ENCODE measurements at regions not wholly inside any gene's neighbourhood (a gene's known extent, or its start where the extent isn't known, plus 50 kb on each side); places are given as distances from the start of the nearest gene placed in this dataset.

DNA sequence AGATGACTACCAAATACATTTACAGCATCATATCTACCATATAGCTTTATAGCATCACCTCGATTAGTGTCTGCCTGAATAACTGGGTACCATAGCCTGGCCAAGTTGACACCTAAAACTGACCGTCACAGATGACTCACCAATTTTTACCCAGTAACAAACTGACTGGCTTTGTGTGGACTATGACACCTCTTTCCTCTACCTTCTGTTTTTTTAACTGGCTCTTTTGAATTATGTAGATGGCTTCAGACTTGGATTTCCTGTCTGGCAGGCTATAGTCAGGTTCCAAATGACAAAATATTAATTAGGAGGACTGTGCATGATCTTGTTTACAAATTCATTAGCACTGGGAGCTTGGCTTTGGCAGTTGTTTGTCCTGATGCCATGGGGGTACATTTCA, 360.3 kb downstream of the TGFB2 start:
- no peak for ATAC-seq
- H2AFZ ChIP-seq (ENCODE audit: control insufficient read depth, low read depth, low read length): no peak overlapping the region
- no peaks in the 10 kb centered on the region for H3K4me1 ChIP-seq (ENCODE audit: control insufficient read depth, insufficient read depth, low read length)
- CTCF ChIA-PET: no interaction called here
- H3K9me3 ChIP-seq (replicated peaks; ENCODE audit: control insufficient read depth, insufficient read depth, low read length): no peaks in the 10 kb centered on the region
- intact Hi-C loops (cut with micrococcal nuclease; ENCODE audit: unreplicated experiment): no loop called here
- TF ChIP-seq, protein P1, sequence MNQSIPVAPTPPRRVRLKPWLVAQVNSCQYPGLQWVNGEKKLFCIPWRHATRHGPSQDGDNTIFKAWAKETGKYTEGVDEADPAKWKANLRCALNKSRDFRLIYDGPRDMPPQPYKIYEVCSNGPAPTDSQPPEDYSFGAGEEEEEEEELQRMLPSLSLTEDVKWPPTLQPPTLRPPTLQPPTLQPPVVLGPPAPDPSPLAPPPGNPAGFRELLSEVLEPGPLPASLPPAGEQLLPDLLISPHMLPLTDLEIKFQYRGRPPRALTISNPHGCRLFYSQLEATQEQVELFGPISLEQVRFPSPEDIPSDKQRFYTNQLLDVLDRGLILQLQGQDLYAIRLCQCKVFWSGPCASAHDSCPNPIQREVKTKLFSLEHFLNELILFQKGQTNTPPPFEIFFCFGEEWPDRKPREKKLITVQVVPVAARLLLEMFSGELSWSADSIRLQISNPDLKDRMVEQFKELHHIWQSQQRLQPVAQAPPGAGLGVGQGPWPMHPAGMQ (IDR thresholded peaks at IDR 0.05; ENCODE audit: borderline replicate concordance): no peak
- TF ChIP-seq CREB1 (IDR thresholded peaks at IDR 0.05; ENCODE audit: low read depth): no peak
- POLR2A ChIA-PET: no interaction called here
- H3K9ac ChIP-seq (ENCODE audit: control insufficient read depth, insufficient read depth, low read length): no peak overlapping the region
- no peak for DNase-seq (ENCODE audit: low read depth, low spot score)
- no peak overlapping the region for H3K4me2 ChIP-seq (ENCODE audit: control insufficient read depth, insufficient read depth)
- SMC1A ChIA-PET (ENCODE audit: uncharacterized antibody, unreplicated experiment): no interaction called here
- in situ Hi-C loops (cut with MboI): no loop called here
- no peaks in the 10 kb centered on the region for H3K79me2 ChIP-seq (ENCODE audit: control insufficient read depth, insufficient read depth, low read length)
- no peaks in the 10 kb centered on the region for H4K20me1 ChIP-seq (ENCODE audit: control insufficient read depth, insufficient read depth)
- WGBS (ENCODE audit: insufficient coverage, insufficient replicate concordance, low lambda C conversion rate, missing lambda C conversion rate): 0% methylated on average over 2 of the region's 2 CpGs
- RAD21 ChIA-PET (ENCODE audit: unreplicated experiment): no interaction called here
- H3K4me3 ChIP-seq: no peak overlapping the region
- FAIRE-seq: no peak
- no peak overlapping the region for H3K27ac ChIP-seq (ENCODE audit: control insufficient read depth, insufficient read depth)
- no peaks in the 10 kb centered on the region for H3K36me3 ChIP-seq (ENCODE audit: control insufficient read depth in 2 of 2, insufficient read depth in 2 of 2, low read length in 1 of 2)
- no peaks in the 10 kb centered on the region for H3K27me3 ChIP-seq (replicated peaks in 1 of 2; ENCODE audit: control insufficient read depth in 2 of 2, insufficient read depth in 2 of 2, low read length in 1 of 2)
- no TSS peak for BruUV-seq (replicated peaks)

DNA sequence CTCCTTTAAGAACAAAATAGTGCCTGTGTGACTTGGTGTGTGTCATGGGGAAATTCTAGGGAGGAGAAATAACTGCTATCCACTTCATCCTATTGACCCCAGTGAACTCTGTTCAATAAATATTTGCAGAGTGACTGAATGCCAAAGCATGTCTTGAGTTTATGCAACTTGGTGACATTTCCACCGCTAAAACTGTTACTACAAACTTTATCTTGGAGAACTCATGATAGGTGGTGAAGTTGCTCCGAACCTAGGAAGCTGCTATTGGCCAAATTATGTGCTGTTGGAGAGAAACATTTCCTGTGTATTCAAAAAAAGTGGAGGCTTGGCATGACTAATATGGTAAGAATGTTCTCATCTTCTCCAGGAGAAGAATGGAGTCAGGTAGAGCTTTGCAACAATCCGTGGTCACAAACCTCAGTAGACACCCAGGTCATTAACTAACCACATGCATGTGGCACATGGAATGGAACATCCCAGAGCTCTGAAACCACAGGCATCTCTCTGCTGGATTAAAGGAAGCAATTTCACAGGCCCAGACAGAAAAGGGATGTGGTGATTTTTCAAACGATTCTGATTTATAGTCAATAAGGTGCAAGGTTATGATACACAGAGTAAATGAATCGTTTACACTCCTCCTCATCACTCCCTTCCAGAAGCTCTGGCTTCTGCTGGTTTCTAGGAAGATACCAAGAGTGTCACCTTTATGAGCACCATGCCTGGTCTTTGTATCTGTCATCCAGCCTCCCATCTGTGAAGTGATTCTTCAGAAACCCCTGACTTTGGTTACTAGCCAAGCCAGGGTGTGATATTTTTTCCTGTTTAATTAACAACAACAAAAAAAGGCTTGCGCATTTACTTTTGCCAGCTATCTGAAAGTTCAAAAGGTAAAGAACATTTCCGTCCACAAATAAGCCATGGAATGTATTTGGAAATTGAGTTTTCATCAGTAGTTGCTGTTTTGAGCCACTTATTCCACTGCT, 361.1 kb downstream of the TGFB2 start:
- Histone ChIP-seq H3K27me3 (replicated peaks in 1 of 2; ENCODE audit: control insufficient read depth in 2 of 2, insufficient read depth in 2 of 2, low read length in 1 of 2) (no peaks in the 10 kb centered on the region), H3K4me1 (ENCODE audit: control insufficient read depth, insufficient read depth, low read length) (no peaks in the 10 kb centered on the region), H3K9me3 (replicated peaks; ENCODE audit: control insufficient read depth, insufficient read depth, low read length) (no peaks in the 10 kb centered on the region), H4K20me1 (ENCODE audit: control insufficient read depth, insufficient read depth) (no peaks in the 10 kb centered on the region), H3K27ac (ENCODE audit: control insufficient read depth, insufficient read depth) (no peak overlapping the region), H3K36me3 (ENCODE audit: control insufficient read depth in 2 of 2, insufficient read depth in 2 of 2, low read length in 1 of 2) (no peaks in the 10 kb centered on the region), H3K9ac (ENCODE audit: control insufficient read depth, insufficient read depth, low read length) (no peak overlapping the region), H3K4me2 (ENCODE audit: control insufficient read depth, insufficient read depth) (no peak overlapping the region), H3K4me3 (no peak overlapping the region), H3K79me2 (ENCODE audit: control insufficient read depth, insufficient read depth, low read length) (no peaks in the 10 kb centered on the region), H2AFZ (ENCODE audit: control insufficient read depth, low read depth, low read length) (no peak overlapping the region)
- no peak for ATAC-seq
- intact Hi-C loops (cut with micrococcal nuclease; ENCODE audit: unreplicated experiment) (no loop called here), in situ Hi-C loops (cut with MboI) (no loop called here)
- ChIA-PET SMC1A (ENCODE audit: uncharacterized antibody, unreplicated experiment) (no interaction called here), RAD21 (ENCODE audit: unreplicated experiment) (no interaction called here), POLR2A (no interaction called here), CTCF (no interaction called here)
- no peak for FAIRE-seq
- WGBS (ENCODE audit: insufficient coverage, insufficient replicate concordance, low lambda C conversion rate, missing lambda C conversion rate): 18% methylated on average over 7 of the region's 7 CpGs
- BruUV-seq (replicated peaks): no TSS peak
- no peak for DNase-seq (ENCODE audit: low read depth, low spot score)
- TF ChIP-seq GATAD2B (conservative IDR thresholded peaks at IDR 0.05; ENCODE audit: low read depth) (no peak), PML (IDR thresholded peaks at IDR 0.05; ENCODE audit: low read length) (no peak), CREM (IDR thresholded peaks at IDR 0.05; ENCODE audit: low read depth) (no peak), FOXK2 (IDR thresholded peaks at IDR 0.05) (no peak)
- TF ChIP-seq, protein P2, sequence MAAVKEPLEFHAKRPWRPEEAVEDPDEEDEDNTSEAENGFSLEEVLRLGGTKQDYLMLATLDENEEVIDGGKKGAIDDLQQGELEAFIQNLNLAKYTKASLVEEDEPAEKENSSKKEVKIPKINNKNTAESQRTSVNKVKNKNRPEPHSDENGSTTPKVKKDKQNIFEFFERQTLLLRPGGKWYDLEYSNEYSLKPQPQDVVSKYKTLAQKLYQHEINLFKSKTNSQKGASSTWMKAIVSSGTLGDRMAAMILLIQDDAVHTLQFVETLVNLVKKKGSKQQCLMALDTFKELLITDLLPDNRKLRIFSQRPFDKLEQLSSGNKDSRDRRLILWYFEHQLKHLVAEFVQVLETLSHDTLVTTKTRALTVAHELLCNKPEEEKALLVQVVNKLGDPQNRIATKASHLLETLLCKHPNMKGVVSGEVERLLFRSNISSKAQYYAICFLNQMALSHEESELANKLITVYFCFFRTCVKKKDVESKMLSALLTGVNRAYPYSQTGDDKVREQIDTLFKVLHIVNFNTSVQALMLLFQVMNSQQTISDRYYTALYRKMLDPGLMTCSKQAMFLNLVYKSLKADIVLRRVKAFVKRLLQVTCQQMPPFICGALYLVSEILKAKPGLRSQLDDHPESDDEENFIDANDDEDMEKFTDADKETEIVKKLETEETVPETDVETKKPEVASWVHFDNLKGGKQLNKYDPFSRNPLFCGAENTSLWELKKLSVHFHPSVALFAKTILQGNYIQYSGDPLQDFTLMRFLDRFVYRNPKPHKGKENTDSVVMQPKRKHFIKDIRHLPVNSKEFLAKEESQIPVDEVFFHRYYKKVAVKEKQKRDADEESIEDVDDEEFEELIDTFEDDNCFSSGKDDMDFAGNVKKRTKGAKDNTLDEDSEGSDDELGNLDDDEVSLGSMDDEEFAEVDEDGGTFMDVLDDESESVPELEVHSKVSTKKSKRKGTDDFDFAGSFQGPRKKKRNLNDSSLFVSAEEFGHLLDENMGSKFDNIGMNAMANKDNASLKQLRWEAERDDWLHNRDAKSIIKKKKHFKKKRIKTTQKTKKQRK (IDR thresholded peaks at IDR 0.05; ENCODE audit: low read depth, low read length): no peak
- TF ChIP-seq, protein P3, sequence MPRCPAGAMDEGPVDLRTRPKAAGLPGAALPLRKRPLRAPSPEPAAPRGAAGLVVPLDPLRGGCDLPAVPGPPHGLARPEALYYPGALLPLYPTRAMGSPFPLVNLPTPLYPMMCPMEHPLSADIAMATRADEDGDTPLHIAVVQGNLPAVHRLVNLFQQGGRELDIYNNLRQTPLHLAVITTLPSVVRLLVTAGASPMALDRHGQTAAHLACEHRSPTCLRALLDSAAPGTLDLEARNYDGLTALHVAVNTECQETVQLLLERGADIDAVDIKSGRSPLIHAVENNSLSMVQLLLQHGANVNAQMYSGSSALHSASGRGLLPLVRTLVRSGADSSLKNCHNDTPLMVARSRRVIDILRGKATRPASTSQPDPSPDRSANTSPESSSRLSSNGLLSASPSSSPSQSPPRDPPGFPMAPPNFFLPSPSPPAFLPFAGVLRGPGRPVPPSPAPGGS (IDR thresholded peaks at IDR 0.05; ENCODE audit: borderline replicate concordance, insufficient read depth, low read depth, low read length, poor library complexity, severe bottlenecking): no peak

Measured in GM12878 (cell line).